22Rv1 (cell line): ENCODE measurements at regions not wholly inside any gene's neighbourhood (a gene's known extent, or its start where the extent isn't known, plus 50 kb on each side); places are given as distances from the start of the nearest gene placed in this dataset.

Experiments
- H3K27ac ChIP-seq: fragments of 450-650 bp; 2 replicates; pipeline ENCODE4 v1.5.1; 2017
- CTCF ChIP-seq: fragments of 450-650 bp; IDR thresholded peaks from 2 replicates; pipeline ENCODE4 v1.5.1; 2017; ENCODE audit warnings: mild to moderate bottlenecking
- ZFX ChIP-seq: fragments of 450-650 bp; IDR thresholded peaks from 2 replicates; pipeline ENCODE4 v1.6.1; 2017; ENCODE audit warnings: antibody characterized with exemption, borderline replicate concordance

GRCh38 chr17:74096456-74096855 is 107.0 kb upstream of the RPL38 start:
- TF ChIP-seq ZFX (no peak), CTCF (no peak)
- H3K27ac ChIP-seq = no peak overlapping the region

DNA sequence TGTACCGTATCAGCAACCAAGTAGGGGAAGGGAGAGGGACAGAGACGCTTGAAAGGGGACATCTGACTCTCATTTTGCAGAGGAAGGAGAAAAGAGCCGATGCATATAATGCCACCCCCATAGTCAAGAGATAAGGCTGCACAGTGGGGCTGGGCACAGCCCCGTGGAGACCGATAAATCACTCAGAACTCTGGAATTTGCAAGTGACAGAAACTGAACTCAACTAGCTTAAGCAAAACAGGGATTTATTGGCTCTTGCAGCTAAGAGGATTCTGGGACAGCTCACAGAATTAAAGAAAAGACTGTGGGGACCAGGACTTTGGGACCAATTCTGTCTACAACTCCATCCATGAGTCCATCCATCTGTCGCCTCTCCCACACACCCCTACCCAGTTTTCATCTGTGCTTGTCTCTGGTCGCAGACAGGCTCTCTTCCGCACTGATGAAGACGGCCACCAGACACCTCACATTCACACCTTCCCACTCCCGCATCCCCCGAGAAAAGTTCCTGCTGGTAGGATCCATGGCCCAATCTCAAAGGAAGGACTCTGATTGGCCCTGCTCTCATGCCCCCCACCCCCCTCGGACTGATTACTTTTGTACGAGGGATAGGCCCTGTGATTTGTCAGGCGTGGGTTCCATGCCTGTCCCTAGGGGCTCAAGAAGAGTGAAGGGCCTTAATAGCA is 105.9 kb upstream of the RPL38 start:
- no peak overlapping the region for H3K27ac ChIP-seq
- TF ChIP-seq ZFX (no peak), CTCF (no peak)

GRCh38 chr17:74098136-74099024 is 105.1 kb upstream of the RPL38 start:
- TF ChIP-seq CTCF = no peak
- no peak for TF ChIP-seq ZFX
- no peak overlapping the region for H3K27ac ChIP-seq

DNA sequence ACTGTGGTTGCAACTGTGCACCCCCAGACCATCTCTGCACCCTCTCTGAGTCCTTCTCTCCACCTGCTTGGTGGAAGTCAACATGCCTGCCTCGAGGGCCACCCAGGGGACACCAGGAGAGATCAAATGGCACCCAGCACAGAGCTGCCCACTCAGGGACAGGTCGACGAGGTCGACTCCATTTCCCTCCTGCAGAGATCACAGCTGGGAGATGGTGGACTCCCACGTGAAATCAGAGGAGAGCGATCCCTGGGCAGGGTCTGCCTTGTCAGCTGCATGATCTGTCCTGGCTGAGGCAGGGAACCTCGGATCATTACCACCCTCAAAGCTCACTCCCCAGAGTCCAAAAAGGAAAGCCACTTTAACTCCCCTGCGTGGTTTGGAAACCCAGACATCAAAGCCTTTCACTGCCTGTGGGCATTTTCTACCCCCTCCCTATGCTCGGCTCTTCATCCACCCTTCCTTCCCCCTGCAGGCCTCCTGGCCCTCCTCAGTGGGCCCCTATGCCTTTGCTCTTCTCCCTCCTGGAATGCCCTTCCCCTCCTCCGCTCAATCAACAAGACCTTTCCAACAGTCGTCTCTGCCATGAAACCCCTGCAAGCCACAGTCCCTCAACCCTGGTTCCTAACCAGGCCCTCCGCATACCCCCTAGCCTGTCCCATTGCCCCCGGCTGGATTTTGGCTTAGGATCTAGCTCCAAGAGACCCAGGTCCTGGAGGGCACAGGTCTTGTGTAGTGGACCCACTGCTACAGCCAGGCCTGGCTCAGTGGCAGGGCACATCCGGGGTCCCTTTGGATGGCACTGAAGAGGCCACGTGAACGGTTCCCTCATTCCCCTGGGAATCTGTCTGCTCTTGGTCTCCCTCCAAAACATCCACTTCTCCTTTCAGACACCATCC is 103.8 kb upstream of the RPL38 start:
- TF ChIP-seq CTCF (no peak), ZFX (no peak)
- H3K27ac ChIP-seq = no peak overlapping the region

GRCh38 chr17:74104921-74105320 is 98.6 kb upstream of the RPL38 start:
- H3K27ac ChIP-seq = no peak overlapping the region
- TF ChIP-seq ZFX = no peak
- no peak for TF ChIP-seq CTCF

DNA sequence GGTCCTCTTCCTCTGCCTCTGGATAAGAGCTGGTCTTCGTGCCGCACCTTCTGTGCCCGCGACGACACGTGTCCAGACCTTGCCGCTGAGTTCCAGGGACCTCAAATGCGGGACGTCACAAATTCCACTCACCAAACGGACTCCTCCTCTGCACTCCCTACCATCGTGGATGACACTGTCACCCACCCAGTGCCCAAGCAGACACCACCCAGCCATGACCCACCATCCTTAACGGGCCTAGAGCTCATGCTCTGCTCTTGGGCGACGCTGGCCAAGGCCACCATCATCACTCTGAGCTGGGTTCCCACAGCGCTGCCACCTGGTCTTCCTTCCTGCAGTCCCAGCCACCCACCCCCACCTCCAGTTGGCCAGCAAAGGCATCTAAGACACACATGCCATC is 96.4 kb upstream of the RPL38 start:
- TF ChIP-seq ZFX = no peak
- TF ChIP-seq CTCF = no peak
- H3K27ac ChIP-seq = no peak overlapping the region
